Left lung (tissue), 4 donors: ENCODE measurements at regions not wholly inside any gene's neighbourhood (a gene's known extent, or its start where the extent isn't known, plus 50 kb on each side); places are given as distances from the start of the nearest gene placed in this dataset.

Experiments
- ATAC-seq: fragments of 200-7000 bp; cut with Tn5 transposase; one replicate; pipeline ENCODE4 v1.9.1; 2020; ENCODE audit warnings: moderate library complexity
- DNase-seq, 4 donors: peaks; one replicate each; pipeline ENCODE4 v3.0.0-alpha.2; 2013 to 2020
- H3K27ac ChIP-seq, 2 donors: fragments of 200-600 bp; sonication (generic) in 1 of 2; one replicate each; pipeline versions ENCODE4 v1.5.0 to v1.8.0; 2020 to 2021
- H3K27me3 ChIP-seq, 2 donors: fragments of 200-600 bp; sonication (generic) in 1 of 2; one replicate each; pipeline versions ENCODE4 v1.5.0 to v1.8.0; 2020 to 2021
- H3K36me3 ChIP-seq, 2 donors: fragments of 200-600 bp; sonication (generic) in 1 of 2; one replicate each; pipeline versions ENCODE4 v1.5.0 to v1.8.0; 2020 to 2021
- H3K4me1 ChIP-seq, 2 donors: fragments of 200-600 bp; one replicate each; pipeline ENCODE4 v1.8.0; 2021
- H3K4me3 ChIP-seq, 2 donors: fragments of 200-600 bp; sonication (generic) in 1 of 2; one replicate each; pipeline versions ENCODE4 v1.5.0 to v1.8.0; 2020 to 2021; ENCODE audit warnings: mild to moderate bottlenecking in 1 of 2
- H3K9me3 ChIP-seq, 2 donors: fragments of 200-600 bp; sonication (generic) in 1 of 2; one replicate each; pipeline versions ENCODE4 v1.5.0 to v1.8.0; 2020 to 2021
- intact Hi-C, 2 donors: fragments of 100-400 bp; cut with DNase I; formaldehyde crosslinking; loops; one replicate each; pipeline versions ENCODE4 v1.11.2 to v1.14.2; 2022
- TF ChIP-seq, protein P1 (sequence below), 2 donors: fragments of 200-600 bp; sonication (generic) in 1 of 2; IDR thresholded peaks; one replicate each; pipeline versions ENCODE4 v1.5.0 to v1.8.0; 2021; ENCODE audit warnings: antibody characterized with exemption in 2 of 2
- donor health status: DM: no; HTN: yes; CAD: no.
- donor health status: DM: no; HTN: no; CAD: no.

DNA sequence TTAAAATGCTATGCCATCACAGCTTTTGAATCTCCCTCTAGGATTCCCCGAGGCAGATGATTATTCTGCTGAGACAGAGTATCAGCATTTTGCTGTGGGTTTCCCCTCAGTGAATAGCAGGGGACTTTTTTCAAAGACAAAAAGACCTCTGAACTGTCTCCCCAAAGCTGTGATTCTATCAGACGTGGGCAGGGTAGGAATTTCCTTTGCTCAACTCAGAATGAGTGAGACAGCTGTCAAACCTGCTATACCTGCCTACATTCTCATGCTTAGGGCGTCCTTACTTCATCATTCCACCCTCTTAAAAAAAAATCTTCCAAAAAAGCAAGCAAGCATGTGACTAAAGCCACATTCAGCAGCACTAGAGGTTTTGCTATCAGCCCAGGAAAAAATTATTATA, 147.6 kb upstream of the FAM83B start:
- no peak for ATAC-seq
- intact Hi-C loops = no loop called here
- DNase-seq = no peak

DNA sequence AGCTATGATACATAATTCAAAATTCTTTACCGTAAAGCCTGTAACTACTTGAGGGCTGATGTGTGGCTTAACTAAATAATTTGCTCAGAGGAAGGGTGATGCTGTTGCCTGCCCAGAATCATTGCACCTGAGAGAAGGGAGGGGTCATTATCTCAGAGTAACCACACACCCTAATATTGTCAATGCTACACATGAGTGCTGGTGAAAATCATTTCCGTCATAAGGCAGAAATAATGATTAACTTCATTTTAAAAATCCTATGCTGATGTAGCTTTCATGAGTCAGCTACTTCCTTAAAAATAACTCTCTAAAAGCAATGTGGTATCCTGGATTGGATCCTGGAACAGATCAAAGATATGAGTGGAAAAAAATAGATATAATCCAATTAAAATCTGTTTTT, 146.4 kb upstream of the FAM83B start:
- no peaks in the 10 kb centered on the region for H3K4me1 ChIP-seq
- H3K36me3 ChIP-seq = no peaks in the 10 kb centered on the region
- intact Hi-C loops = no loop called here
- TF ChIP-seq, protein P1, sequence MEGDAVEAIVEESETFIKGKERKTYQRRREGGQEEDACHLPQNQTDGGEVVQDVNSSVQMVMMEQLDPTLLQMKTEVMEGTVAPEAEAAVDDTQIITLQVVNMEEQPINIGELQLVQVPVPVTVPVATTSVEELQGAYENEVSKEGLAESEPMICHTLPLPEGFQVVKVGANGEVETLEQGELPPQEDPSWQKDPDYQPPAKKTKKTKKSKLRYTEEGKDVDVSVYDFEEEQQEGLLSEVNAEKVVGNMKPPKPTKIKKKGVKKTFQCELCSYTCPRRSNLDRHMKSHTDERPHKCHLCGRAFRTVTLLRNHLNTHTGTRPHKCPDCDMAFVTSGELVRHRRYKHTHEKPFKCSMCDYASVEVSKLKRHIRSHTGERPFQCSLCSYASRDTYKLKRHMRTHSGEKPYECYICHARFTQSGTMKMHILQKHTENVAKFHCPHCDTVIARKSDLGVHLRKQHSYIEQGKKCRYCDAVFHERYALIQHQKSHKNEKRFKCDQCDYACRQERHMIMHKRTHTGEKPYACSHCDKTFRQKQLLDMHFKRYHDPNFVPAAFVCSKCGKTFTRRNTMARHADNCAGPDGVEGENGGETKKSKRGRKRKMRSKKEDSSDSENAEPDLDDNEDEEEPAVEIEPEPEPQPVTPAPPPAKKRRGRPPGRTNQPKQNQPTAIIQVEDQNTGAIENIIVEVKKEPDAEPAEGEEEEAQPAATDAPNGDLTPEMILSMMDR (IDR thresholded peaks at IDR 0.05) = no peak
- ATAC-seq (no peak), DNase-seq (no peak)
- H3K9me3 ChIP-seq = no peaks in the 10 kb centered on the region
- no peaks in the 10 kb centered on the region for H3K27me3 ChIP-seq
- no peak overlapping the region for H3K27ac ChIP-seq
- no peak overlapping the region for H3K4me3 ChIP-seq

More for the DNA sequence above, 147.6 kb upstream of the FAM83B start:
- Histone ChIP-seq H3K36me3 (no peaks in the 10 kb centered on the region), H3K4me1 (no peaks in the 10 kb centered on the region), H3K9me3 (no peaks in the 10 kb centered on the region), H3K27me3 (no peaks in the 10 kb centered on the region), H3K27ac (no peak overlapping the region), H3K4me3 (no peak overlapping the region)
- TF ChIP-seq, protein P1 (IDR thresholded peaks at IDR 0.05) = no peak

DNA sequence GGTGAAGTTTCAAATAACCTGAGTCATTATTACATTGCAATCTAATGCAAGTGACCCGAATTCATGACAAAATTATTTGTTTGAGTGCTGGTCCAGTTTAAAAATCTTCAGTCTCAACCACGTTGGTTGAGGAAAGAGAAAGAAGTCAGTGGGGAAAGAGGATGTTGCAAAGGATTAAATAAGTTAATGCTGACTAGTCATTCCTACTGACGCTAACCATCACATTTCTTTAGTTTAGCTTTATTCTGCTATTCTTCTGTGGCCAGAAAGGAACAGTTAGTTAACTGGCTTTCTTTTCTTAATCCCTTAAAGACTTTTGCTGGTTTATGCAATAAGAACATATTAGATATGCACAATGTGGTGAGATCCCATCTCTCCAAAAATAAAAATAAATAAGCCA, 143.8 kb upstream of the FAM83B start:
- intact Hi-C loops = no loop called here
- H3K4me1 ChIP-seq = no peaks in the 10 kb centered on the region
- H3K36me3 ChIP-seq = no peaks in the 10 kb centered on the region
- no peaks in the 10 kb centered on the region for H3K9me3 ChIP-seq
- H3K27ac ChIP-seq = no peak overlapping the region
- ATAC-seq (no peak), DNase-seq (no peak)
- H3K27me3 ChIP-seq = no peaks in the 10 kb centered on the region
- no peak overlapping the region for H3K4me3 ChIP-seq
- TF ChIP-seq, protein P1 (IDR thresholded peaks at IDR 0.05) = no peak

DNA sequence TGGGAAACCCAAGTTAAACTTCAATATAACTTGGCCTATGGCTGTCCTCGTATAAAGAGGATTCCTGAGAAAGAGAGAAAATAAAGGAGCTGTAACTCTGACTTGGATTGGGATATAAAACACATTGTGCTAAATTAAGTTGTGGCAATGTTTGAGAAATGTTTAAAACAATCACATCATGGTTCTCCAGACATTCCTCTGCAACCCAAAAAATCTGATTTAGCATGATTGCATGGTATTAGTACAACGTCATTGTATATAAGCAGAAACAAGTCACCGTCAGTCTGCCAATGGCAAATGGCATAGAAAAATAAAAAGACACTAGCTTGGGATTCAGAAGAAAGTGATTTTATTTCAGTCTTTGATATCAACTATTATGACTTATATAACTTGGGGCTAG, 140.2 kb upstream of the FAM83B start:
- H3K4me1 ChIP-seq = no peaks in the 10 kb centered on the region
- ATAC-seq (no peak), DNase-seq (no peak)
- H3K27ac ChIP-seq = no peak overlapping the region
- intact Hi-C loops = no loop called here
- H3K36me3 ChIP-seq = no peaks in the 10 kb centered on the region
- no peaks in the 10 kb centered on the region for H3K27me3 ChIP-seq
- H3K4me3 ChIP-seq = no peak overlapping the region
- H3K9me3 ChIP-seq = no peaks in the 10 kb centered on the region
- TF ChIP-seq, protein P1 (IDR thresholded peaks at IDR 0.05) = no peak

DNA sequence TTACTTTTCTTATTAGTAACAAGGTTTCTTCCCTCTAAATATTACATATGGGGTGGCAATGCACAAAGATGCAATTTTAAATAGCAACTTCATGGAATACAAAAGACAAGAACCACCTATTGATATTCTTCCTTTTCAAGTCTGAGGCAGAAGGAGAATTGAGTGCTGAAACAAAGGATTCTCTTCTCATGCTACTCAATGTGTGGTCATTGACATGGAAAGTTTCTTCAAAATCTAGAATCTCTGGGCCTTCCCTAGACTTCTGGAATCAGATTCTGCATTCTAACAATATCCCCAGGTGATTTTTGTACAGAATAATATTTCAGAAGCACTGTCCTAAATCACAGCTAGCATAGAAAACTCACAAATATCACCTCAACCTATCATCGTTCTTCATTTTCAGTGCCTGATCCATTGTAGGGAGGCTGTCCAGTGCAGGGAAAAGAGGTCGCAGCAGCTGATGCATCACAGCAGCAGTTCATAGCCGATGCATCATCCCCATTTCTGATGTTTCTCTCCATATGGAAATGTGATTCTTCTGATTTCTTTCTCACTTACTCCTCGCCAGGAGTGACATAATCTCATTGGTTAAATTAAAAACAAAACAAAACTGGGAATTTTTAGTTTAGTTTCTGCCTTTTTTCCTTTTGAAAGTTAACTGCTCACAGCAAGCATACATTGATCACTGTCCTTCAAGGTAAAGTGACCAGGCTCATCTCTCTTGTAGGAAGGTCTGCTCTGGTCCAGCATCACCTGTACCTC, 139.5 kb upstream of the FAM83B start:
- H3K27ac ChIP-seq = no peak overlapping the region
- ATAC-seq (no peak), DNase-seq (no peak)
- H3K27me3 ChIP-seq = no peaks in the 10 kb centered on the region
- H3K4me3 ChIP-seq = no peak overlapping the region
- H3K36me3 ChIP-seq = no peaks in the 10 kb centered on the region
- no peaks in the 10 kb centered on the region for H3K4me1 ChIP-seq
- TF ChIP-seq, protein P1 (IDR thresholded peaks at IDR 0.05) = no peak
- no peaks in the 10 kb centered on the region for H3K9me3 ChIP-seq
- intact Hi-C loops = no loop called here
